Caco-2 (cell line): ENCODE measurements at regions not wholly inside any gene's neighbourhood (a gene's known extent, or its start where the extent isn't known, plus 50 kb on each side); places are given as distances from the start of the nearest gene placed in this dataset.

Experiments
- BruUV-seq: library from RNA; stranded (reverse); fragments of 400-500 nt; replicated peaks from 2 replicates; lab custom pipeline; 2021; lab: Mats Ljungman, UMichigan
- CTCF ChIA-PET: fragments of 300-600 bp; sonication (Branson Sonifier 250); formaldehyde crosslinking; loops from one replicate; lab custom pipeline; 2022; ENCODE audit warnings: antibody characterized with exemption; lab: Charles Lee
- POLR2A ChIA-PET: fragments of 300-600 bp; sonication (Branson Sonifier 250); formaldehyde crosslinking; loops from one replicate; lab custom pipeline; 2022; ENCODE audit warnings: antibody characterized with exemption; lab: Charles Lee
- DNase-seq, 2 experiments: peaks; one replicate each; pipeline versions ENCODE4 v3.0.0 to v3.0.0-alpha.2; 2020 to 2022
- H3K27me3 ChIP-seq: replicated peaks from 2 replicates; pipeline ENCODE4 v1.6.0; 2011; ENCODE audit warnings: low read length; ENCODE audit not compliant: control insufficient read depth, insufficient read depth
- H3K36me3 ChIP-seq: 2 replicates; pipeline ENCODE4 v1.5.1; 2011; ENCODE audit warnings: low read length; ENCODE audit not compliant: control insufficient read depth, insufficient read depth
- H3K4me1 ChIP-seq: fragments of 250-450 bp; sonication (Bioruptor Pico); 2 replicates; pipeline ENCODE4 v1.5.1; 2020; ENCODE audit warnings: mild to moderate bottlenecking
- H3K4me3 ChIP-seq: 2 replicates; pipeline ENCODE4 v1.5.1; 2011; ENCODE audit warnings: low read depth, mild to moderate bottlenecking, control low read depth, low read length
- H3K9me3 ChIP-seq: fragments of 250-450 bp; sonication (Bioruptor Pico); 2 replicates; pipeline ENCODE4 v1.5.1; 2020; ENCODE audit warnings: mild to moderate bottlenecking, moderate library complexity
- H3K27ac Mint-ChIP-seq: one replicate; pipeline ENCODE4 v1.8.0; 2022; ENCODE audit warnings: mixed read lengths; ENCODE audit not compliant: unreplicated experiment
- H3K27me3 Mint-ChIP-seq: one replicate; pipeline ENCODE4 v1.8.0; 2022; ENCODE audit warnings: mixed read lengths; ENCODE audit not compliant: insufficient read depth, unreplicated experiment
- H3K36me3 Mint-ChIP-seq: one replicate; pipeline ENCODE4 v1.8.0; 2022; ENCODE audit warnings: mild to moderate bottlenecking, mixed read lengths; ENCODE audit not compliant: insufficient read depth, unreplicated experiment
- H3K4me1 Mint-ChIP-seq: one replicate; pipeline ENCODE4 v1.8.0; 2022; ENCODE audit warnings: low read depth, mixed read lengths; ENCODE audit not compliant: unreplicated experiment
- H3K4me3 Mint-ChIP-seq: one replicate; pipeline ENCODE4 v1.8.0; 2022; ENCODE audit warnings: mild to moderate bottlenecking, moderate library complexity, mixed read lengths; ENCODE audit not compliant: unreplicated experiment
- H3K9me3 Mint-ChIP-seq: one replicate; pipeline ENCODE4 v1.8.0; 2022; ENCODE audit warnings: mixed read lengths; ENCODE audit not compliant: unreplicated experiment
- intact Hi-C: fragments of 100-400 bp; cut with micrococcal nuclease; formaldehyde crosslinking; loops from one replicate; pipeline ENCODE4 v1.10.0; 2022; ENCODE audit not compliant: unreplicated experiment
- TF ChIP-seq, protein P1 (sequence below), 2 experiments: fragments of 200-600 bp in 1 of 2; IDR thresholded peaks; 1 replicate in 1 of 2; 2 replicates in 1 of 2; pipeline versions ENCODE4 v1.5.1 to v1.8.0; 2011 to 2022; ENCODE audit warnings: antibody characterized with exemption in 1 of 2, control low read depth in 1 of 2, inconsistent platforms in 1 of 2, low read depth in 1 of 2, low read length in 1 of 2, mild to moderate bottlenecking in 1 of 2, moderate library complexity in 1 of 2; ENCODE audit not compliant: insufficient read depth in 1 of 2, severe bottlenecking in 1 of 2, unreplicated experiment in 1 of 2

DNA sequence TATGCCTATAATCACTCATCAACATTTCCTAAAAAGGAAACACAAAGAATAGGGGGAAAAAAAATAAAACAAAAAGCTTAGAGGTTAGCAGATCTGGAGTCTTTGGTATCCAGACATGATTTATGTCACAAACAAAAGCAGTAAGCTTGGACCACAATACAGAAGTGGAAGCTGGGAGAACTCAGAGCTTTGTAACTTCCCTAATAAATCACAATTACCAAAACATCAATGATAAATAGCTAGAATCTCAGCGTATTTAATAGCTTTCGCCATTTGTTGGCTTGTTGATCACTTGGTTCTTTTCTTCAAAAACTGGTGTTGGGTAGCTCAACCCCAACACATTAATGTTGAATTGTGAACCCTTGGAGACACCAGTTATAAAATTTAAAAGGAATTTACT is 392.5 kb downstream of the IRS1 start:
- H3K4me1 Mint-ChIP-seq: peaks cover 7% of the 10 kb centered on the region
- no peaks in the 10 kb centered on the region for H3K36me3 Mint-ChIP-seq
- no peaks in the 10 kb centered on the region for H3K27me3 Mint-ChIP-seq
- intact Hi-C loops: no loop called here
- no peak for DNase-seq
- H3K27ac Mint-ChIP-seq: no peak overlapping the region
- H3K4me1 ChIP-seq: peaks cover 14% of the 10 kb centered on the region
- H3K4me3 ChIP-seq: no peak overlapping the region
- ChIA-PET POLR2A (no interaction called here), CTCF (no interaction called here)
- no peaks in the 10 kb centered on the region for H3K27me3 ChIP-seq
- no TSS peak for BruUV-seq
- H3K36me3 ChIP-seq: no peaks in the 10 kb centered on the region
- peaks cover 30% of the 10 kb centered on the region for H3K9me3 Mint-ChIP-seq
- TF ChIP-seq, protein P1, sequence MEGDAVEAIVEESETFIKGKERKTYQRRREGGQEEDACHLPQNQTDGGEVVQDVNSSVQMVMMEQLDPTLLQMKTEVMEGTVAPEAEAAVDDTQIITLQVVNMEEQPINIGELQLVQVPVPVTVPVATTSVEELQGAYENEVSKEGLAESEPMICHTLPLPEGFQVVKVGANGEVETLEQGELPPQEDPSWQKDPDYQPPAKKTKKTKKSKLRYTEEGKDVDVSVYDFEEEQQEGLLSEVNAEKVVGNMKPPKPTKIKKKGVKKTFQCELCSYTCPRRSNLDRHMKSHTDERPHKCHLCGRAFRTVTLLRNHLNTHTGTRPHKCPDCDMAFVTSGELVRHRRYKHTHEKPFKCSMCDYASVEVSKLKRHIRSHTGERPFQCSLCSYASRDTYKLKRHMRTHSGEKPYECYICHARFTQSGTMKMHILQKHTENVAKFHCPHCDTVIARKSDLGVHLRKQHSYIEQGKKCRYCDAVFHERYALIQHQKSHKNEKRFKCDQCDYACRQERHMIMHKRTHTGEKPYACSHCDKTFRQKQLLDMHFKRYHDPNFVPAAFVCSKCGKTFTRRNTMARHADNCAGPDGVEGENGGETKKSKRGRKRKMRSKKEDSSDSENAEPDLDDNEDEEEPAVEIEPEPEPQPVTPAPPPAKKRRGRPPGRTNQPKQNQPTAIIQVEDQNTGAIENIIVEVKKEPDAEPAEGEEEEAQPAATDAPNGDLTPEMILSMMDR (IDR thresholded peaks at IDR 0.05; ENCODE audit: insufficient read depth in 1 of 2, low read depth in 1 of 2, low read length in 1 of 2, severe bottlenecking in 1 of 2, unreplicated experiment in 1 of 2): no peak
- no peak overlapping the region for H3K4me3 Mint-ChIP-seq
- H3K9me3 ChIP-seq: no peaks in the 10 kb centered on the region

DNA sequence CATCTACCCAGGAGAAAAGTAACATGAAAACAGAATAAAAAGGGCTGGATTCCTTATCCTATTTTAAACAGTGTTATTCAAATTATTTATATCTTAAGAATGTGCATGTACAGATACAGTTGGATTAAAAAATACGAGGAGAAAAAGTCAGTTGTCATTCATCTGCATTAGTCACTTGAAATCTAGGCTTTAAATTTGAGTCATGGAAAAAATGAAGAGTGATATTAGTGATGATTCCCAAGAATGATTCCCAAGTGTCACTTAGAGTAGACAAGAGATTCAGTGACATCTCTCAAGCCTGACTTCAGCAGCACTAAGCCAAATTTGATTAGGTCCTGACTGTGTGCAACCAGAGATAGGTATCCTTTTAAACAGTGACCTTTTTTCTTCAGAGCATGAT is 394.2 kb downstream of the IRS1 start:
- Mint-ChIP-seq H3K27me3 (no peaks in the 10 kb centered on the region), H3K4me1 (no peaks in the 10 kb centered on the region), H3K4me3 (no peak overlapping the region), H3K9me3 (peaks cover 20% of the 10 kb centered on the region), H3K36me3 (no peaks in the 10 kb centered on the region), H3K27ac (no peak overlapping the region)
- Histone ChIP-seq H3K36me3 (no peaks in the 10 kb centered on the region), H3K27me3 (no peaks in the 10 kb centered on the region), H3K4me1 (no peaks in the 10 kb centered on the region), H3K9me3 (no peaks in the 10 kb centered on the region), H3K4me3 (no peak overlapping the region)
- TF ChIP-seq, protein P1 (IDR thresholded peaks at IDR 0.05; ENCODE audit: insufficient read depth in 1 of 2, low read depth in 1 of 2, low read length in 1 of 2, severe bottlenecking in 1 of 2, unreplicated experiment in 1 of 2): no peak
- intact Hi-C loops: no loop called here
- CTCF ChIA-PET: no interaction called here
- DNase-seq: no peak
- POLR2A ChIA-PET: no interaction called here
- no TSS peak for BruUV-seq

DNA sequence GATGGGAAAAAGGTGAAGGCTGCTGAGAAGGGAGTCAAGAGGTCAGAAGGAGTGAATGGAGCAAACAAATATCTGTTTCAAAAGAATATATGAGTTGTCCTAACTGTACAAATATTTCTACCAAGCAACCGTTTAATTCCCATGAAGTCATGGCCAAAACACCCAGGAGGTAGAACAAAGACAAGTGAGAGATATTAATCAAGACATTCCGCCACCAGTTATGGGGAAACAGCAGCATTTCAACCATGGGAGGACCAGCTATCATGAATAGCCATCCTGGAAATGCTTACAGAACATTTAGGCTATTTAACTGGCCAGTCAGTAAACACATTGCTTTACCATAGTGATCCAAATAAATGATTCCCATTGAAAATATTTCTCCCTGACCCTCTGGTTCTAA is 396.3 kb downstream of the IRS1 start:
- H3K4me1 ChIP-seq: no peaks in the 10 kb centered on the region
- Mint-ChIP-seq H3K4me3 (no peak overlapping the region), H3K4me1 (no peaks in the 10 kb centered on the region), H3K27ac (no peak overlapping the region), H3K36me3 (no peaks in the 10 kb centered on the region), H3K27me3 (no peaks in the 10 kb centered on the region), H3K9me3 (peaks cover 18% of the 10 kb centered on the region)
- no peak overlapping the region for H3K4me3 ChIP-seq
- H3K27me3 ChIP-seq: no peaks in the 10 kb centered on the region
- no peaks in the 10 kb centered on the region for H3K36me3 ChIP-seq
- POLR2A ChIA-PET: no interaction called here
- BruUV-seq: no TSS peak
- TF ChIP-seq, protein P1 (IDR thresholded peaks at IDR 0.05; ENCODE audit: insufficient read depth in 1 of 2, low read depth in 1 of 2, low read length in 1 of 2, severe bottlenecking in 1 of 2, unreplicated experiment in 1 of 2): no peak
- no peaks in the 10 kb centered on the region for H3K9me3 ChIP-seq
- CTCF ChIA-PET: no interaction called here
- DNase-seq: no peak
- intact Hi-C loops: no loop called here
